HG03025 (cell line): ENCODE measurements at regions not wholly inside any gene's neighbourhood (a gene's known extent, or its start where the extent isn't known, plus 50 kb on each side); places are given as distances from the start of the nearest gene placed in this dataset.

Experiments used
- ATAC-seq: cut with Tn5 transposase; IDR thresholded peaks from one replicate; pipeline ENCODE4 v1.9.1; 2021; ENCODE audit warnings: mild to moderate bottlenecking, moderate library complexity; ENCODE audit not compliant: unreplicated experiment, low FRiP score

GRCh38 chr2:23215016-23215415, 170.0 kb upstream of the KLHL29 start:
- ATAC-seq = no peak

GRCh38 chr2:23219666-23220065, 165.3 kb upstream of the KLHL29 start:
- no peak for ATAC-seq

GRCh38 chr2:23220513-23221094, 164.4 kb upstream of the KLHL29 start:
- no peak for ATAC-seq

DNA sequence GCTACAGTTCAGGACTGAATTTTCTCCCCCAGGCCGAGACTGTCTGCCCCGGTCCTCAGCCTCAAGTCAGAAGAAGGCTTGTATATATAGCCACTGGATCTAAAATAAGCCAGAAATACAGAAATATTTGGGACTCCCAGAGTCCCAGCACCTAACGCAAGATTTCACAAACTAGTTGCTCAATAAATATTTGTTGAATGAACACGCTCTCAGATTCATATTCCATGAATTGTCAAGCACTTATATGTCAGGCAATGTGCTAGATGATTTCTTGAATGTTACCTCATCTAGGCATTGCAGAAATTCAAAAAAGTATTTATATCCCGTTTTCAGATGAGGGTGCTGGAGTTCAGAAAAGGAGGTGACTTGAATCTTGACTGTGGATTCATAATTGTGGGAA, 163.7 kb upstream of the KLHL29 start:
- ATAC-seq = no peak

DNA sequence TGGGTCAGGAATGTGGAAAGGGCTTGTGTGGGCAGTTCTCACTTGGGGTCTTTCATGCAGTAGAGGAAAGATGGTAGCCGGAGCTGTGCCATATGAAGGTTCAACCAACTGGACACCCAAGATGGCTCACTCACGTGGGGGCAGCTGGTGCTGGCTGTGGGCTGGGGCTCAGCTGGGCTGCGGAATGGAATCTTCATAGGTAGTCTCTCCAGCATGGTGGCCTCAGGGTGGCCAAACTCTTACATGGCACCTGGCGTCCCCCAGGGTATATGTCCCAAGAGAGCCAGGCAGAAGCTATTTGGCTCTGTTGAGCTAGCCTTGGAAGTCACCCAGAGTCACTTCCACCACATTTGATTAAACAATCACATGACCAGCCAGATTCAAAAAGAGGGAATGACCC, 163.1 kb upstream of the KLHL29 start:
- ATAC-seq = no peak

GRCh38 chr2:23230885-23231284, 154.1 kb upstream of the KLHL29 start:
- ATAC-seq = no peak

- no peak for ATAC-seq
Measured at GRCh38 chr2:23231865-23232264, 153.1 kb upstream of the KLHL29 start.

GRCh38 chr2:23235292-23235691, 149.7 kb upstream of the KLHL29 start:
- ATAC-seq = no peak

DNA sequence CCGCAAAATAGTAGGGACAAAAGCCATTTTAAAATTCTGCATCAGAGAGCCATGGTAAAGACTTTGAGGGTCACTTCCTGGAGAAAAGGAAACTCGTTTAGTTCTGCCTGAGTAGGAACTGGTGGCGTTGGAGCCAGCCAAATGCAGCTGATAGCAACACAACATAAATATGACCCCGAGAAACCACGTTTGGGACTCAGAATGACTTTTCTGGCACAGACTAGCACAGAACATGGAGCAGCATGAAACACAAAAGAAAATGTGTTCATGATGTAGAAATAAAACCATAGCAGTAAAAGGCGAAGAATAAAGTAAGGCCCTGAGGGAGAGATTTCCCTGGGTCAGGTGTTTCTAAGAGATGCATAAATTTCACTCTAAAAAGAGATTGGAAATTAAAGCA, 149.2 kb upstream of the KLHL29 start:
- ATAC-seq = no peak

DNA sequence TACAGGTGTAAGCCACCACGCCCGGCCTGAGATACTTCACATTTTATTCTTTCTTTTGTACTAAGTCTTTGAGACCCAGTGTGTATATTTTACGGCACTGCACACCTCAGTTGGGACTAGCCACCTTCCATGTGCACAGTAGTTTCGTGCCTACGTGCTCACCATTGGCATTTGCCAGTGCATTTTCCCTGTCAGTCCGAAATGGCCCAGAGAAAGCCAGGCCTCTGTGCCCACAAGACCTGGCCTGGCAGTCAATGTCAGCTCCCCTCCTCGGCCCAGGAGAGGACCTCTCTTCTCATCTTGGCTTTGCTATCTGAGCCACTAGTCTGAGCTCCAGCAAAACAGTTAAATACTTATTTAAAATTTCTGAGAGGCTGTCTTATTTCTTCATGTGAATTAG, 147.8 kb upstream of the KLHL29 start:
- no peak for ATAC-seq

DNA sequence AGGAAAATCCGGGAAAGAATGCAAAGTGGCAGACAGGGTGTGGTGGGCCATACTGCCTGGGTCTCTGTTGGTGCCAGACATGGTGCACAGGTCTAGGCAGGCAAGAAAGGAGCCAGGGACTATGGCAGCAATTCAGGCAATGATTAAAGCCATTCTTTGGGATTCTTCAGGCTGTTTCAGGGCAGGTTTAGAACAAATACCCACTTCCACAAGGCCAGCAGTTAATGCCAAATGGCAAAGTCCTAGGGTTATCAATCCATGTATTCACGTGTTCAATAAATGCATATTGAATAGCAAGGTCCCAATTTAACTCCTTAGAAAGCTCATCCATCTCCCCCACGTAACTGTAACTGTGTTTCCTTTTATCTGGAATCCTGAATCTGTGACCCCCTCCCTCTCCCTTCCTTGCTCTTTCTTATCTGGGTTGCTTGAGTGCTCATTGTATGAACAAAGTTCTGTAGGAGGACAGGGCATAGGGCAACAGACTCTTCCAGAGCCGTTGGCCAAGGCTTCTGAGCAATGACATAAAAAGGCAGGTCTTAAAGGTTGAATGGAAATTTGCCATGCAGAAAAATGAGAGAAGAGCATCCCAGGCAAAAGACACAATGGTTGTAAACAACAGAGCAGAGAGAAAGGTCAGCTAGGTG, 146.8 kb upstream of the KLHL29 start:
- ATAC-seq = no peak

DNA sequence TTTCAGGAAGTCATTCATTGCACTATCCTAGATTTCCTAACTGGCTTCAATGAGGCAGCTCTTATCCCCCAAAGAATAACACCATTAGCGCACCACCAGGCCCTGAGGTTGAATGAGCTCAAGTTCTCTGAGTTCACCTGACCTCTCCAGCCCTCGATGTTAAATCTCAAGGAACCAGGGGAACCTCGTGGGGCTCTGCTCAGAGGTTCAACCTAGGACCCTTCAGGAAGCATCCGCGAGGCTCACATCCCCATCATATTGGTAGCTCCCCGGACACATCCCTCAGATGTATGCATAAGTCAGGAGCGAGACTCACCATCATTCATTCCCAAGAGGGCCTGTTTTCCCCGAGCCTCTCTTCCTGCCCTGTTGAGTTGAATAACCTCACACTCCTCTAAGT, 145.6 kb upstream of the KLHL29 start:
- no peak for ATAC-seq

DNA sequence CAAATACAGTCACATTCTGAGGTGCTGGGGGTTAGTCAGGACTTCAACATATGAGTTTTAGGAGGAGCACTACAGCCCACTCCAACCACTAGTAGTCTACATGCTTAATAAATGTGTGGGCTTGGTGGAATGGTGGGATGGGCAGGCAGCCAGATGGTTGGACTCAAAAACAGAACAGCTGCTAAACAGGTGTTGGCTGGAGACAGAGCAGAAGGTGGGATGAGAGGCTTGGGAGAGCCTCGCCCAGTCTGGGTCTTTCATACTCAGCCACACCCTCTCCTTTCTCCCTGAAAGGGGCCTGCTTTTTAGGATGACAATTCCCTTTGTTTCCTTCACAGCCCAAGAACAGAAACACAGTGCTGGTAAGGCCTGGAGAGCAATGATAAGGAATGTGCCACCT, 143.9 kb upstream of the KLHL29 start:
- ATAC-seq = no peak

- no peak for ATAC-seq
Measured at GRCh38 chr2:23241611-23242245, 143.3 kb upstream of the KLHL29 start.

- no peak for ATAC-seq
Measured at GRCh38 chr2:23243073-23243659, 141.8 kb upstream of the KLHL29 start.

GRCh38 chr2:23244617-23245016, 140.4 kb upstream of the KLHL29 start:
- ATAC-seq = no peak

- ATAC-seq = no peak
Measured at GRCh38 chr2:23246992-23247683, 137.8 kb upstream of the KLHL29 start.

DNA sequence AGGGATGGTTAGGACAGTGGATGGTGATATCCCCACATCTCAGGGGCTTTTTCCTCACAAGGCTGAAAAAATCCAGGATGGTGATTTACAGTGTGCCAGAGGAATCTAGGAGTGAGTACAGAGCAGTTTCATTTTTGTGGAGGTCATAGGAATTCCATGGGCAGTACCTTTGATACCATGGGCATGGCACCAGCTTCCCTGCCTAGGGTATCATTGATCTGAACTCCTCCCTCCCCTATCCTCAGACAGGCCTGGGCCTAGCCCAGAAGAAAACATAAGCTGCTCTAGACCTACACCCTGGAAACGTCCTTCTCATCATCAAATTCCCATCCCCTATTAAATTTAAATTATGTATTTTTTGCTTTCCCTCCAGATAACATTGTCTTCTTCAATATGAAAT, 136.3 kb upstream of the KLHL29 start:
- no peak for ATAC-seq

DNA sequence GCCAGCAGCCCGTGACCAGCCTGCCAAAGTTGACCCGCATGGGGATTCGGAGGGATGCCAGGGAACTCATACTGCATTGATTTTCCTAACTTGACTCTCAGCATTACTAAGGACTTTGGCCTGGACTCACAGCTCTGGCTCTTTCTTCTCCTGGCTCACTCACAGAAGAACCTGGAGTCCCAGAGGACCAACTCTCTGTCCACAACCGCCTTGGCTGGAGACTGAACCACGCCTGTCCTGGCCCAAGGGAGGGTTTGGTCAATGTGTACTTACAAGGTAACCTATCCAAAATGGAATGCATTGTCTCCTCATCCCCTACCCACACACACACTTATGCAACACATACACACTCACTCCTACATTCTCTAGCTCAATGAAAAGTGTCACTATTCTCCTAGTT, 135.6 kb upstream of the KLHL29 start:
- no peak for ATAC-seq

DNA sequence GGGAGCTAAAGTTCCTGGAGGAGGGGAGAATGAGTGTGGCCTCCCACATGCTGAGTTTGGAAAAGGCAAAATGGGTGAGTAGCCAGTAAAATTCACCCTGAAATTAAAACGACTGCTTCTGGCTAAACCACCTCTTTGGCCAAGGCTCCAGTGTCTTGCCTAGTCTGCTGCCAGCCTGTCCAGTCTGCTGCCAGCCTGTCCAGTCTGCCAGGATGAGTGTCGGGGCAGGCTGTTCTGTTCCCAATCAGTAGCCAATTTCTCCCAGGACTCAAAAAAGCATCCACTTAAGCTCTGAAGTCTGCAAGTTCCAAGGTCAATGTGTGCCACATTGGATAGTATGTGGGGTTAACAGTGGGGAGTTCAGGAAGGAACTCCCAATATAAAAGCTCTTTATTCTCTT, 134.6 kb upstream of the KLHL29 start:
- no peak for ATAC-seq

DNA sequence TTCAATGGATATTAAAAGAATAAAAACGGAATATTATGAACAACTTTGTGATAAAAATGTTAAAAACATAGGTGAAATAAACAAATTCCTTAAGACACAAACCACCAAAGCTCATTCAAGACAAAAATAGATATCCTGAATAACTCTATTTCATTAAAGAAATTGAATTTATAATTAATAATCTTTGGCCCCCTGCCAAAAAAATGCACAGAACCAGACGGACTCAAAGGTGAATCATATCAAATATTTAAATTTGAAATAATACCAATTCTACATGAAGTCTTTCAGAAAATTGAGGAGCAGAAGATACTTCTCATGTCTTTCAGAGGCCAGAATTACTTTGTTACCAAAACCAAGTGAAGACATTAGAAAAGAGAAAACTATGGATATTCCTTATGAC, 128.3 kb upstream of the KLHL29 start:
- ATAC-seq = no peak
